ENCODE measurements at regions not wholly inside any gene's neighbourhood (a gene's known extent, or its start where the extent isn't known, plus 50 kb on each side); places are given as distances from the start of the nearest gene placed in this dataset.
A peak's percentile ranks its signal among the peaks of the same experiment; 100 is the strongest.

GRCh38 chr17:77356109-77356689 is 215.4 kb downstream of the SEC14L1 start:
- no peak overlapping the region; the same call in 1 of the 2 replicates for H3K27ac ChIP-seq (ENCODE audit: low read depth, low read length)
- H2BK120ac ChIP-seq (replicated peaks; ENCODE audit: low read depth, low read length) = no peak overlapping the region
- H3K79me1 ChIP-seq (ENCODE audit: low read depth, low read length) = peaks cover 7% of the 10 kb centered on the region
- 0 out of 4 replicates have a peak, but pooled peaks cover 0 to 3% of the 10 kb centered on the region in 2 experiments for H3K79me2 ChIP-seq (ENCODE audit: control insufficient read depth in 1 of 2, insufficient read depth in 2 of 2, low read length in 2 of 2)
- no peak overlapping the region for H4K5ac ChIP-seq (ENCODE audit: insufficient read length, low read depth, low read length)
- H3K14ac ChIP-seq (ENCODE audit: insufficient read length) = no peak overlapping the region
- no peak overlapping the region for H2BK15ac ChIP-seq (ENCODE audit: low read length)
- H4K20me1 ChIP-seq (replicated peaks in 1 of 2; ENCODE audit: control insufficient read depth in 1 of 2, insufficient read depth in 2 of 2, low read length in 2 of 2) = peaks cover 0 to 4% of the 10 kb centered on the region in 2 experiments
- no peak overlapping the region for H3K18ac ChIP-seq (ENCODE audit: extremely low read depth, low read length)
- H2BK5ac ChIP-seq (ENCODE audit: low read depth, low read length) = no peak overlapping the region
- no peaks in the 10 kb centered on the region for H3K23me2 ChIP-seq (ENCODE audit: low read depth, low read length)
- no peak overlapping the region for H2BK12ac ChIP-seq (ENCODE audit: low read depth, low read length)
- H3K56ac ChIP-seq (replicated peaks; ENCODE audit: insufficient read length, low read depth, low read length) = no peak overlapping the region
- H3K4me2 ChIP-seq (ENCODE audit: insufficient read depth in 1 of 2, low read depth in 2 of 2, low read length in 2 of 2) = no peak overlapping the region
- H3K27me3 ChIP-seq (replicated peaks in 1 of 4; ENCODE audit: control insufficient read depth in 3 of 4, extremely low read depth in 1 of 4, insufficient read depth in 3 of 4, low read length in 3 of 4) = no peaks in the 10 kb centered on the region
- DNase-seq (ENCODE audit: low read depth in 1 of 2, low spot score in 2 of 2) (no peak), FAIRE-seq (no peak)
- H3K4me3 ChIP-seq (ENCODE audit: extremely low read depth in 1 of 4, insufficient read depth in 2 of 4, low read depth in 3 of 4, low read length in 4 of 4) = no peak overlapping the region
- POLR2A ChIA-PET (ENCODE audit: partially characterized antibody) = interaction anchor here (0.8 to 1.0 kb wide), 2 partner anchors 25 to 32 kb away, joined by 3 read pairs; no protein-coding TSS in a partner anchor
- no peak overlapping the region for H3K9ac ChIP-seq (replicated peaks in 1 of 4; ENCODE audit: extremely low read depth in 1 of 4, low read depth in 3 of 4, low read length in 3 of 4)
- 93% methylated on average over 9 of the region's 15 CpGs; no CpG with 5 or more reads in 1 of the 2 experiments for WGBS, 2 experiments (ENCODE audit: extremely low coverage in 1 of 2, insufficient coverage in 1 of 2, insufficient read length in 1 of 2, insufficient replicate concordance in 2 of 2, low coverage in 1 of 2, low lambda C conversion rate in 2 of 2, missing lambda C conversion rate in 1 of 2)
- no peak overlapping the region for H3K23ac ChIP-seq (ENCODE audit: insufficient read length)
- H3K4me1 ChIP-seq (replicated peaks in 1 of 4; ENCODE audit: control insufficient read depth in 3 of 4, insufficient read depth in 4 of 4, low read length in 3 of 4) = peaks cover 0 to 8% (median 2%) of the 10 kb centered on the region in 4 experiments; a peak in 5 of 7 replicates
- peak overlapping the region; percentile 7 for H3K4ac ChIP-seq (replicated peaks; ENCODE audit: insufficient read length, low read depth, low read length)
- CTCF ChIA-PET (ENCODE audit: partially characterized antibody) = interaction anchor here (0.6 to 2.9 kb wide), 4 partner anchors 10 to 506 kb away, joined by 3 to 12 read pairs (median 8); no protein-coding TSS in a partner anchor
- no peaks in the 10 kb centered on the region for H3K36me3 ChIP-seq (ENCODE audit: control insufficient read depth in 2 of 4, insufficient read depth in 4 of 4, low read length in 3 of 4)
- no peak overlapping the region for H4K91ac ChIP-seq (replicated peaks; ENCODE audit: insufficient read length, low read length)
- peaks cover 4 to 10% of the 10 kb centered on the region in 2 experiments; a peak in 2 of 4 replicates for H3K9me3 ChIP-seq (ENCODE audit: insufficient read depth in 2 of 2, low read depth in 1 of 2, low read length in 1 of 2)
- no peak overlapping the region for H2BK20ac ChIP-seq (ENCODE audit: low read length)
- no peak overlapping the region for H2AK5ac ChIP-seq (ENCODE audit: low read depth, low read length)
- H2AFZ ChIP-seq (ENCODE audit: low read length) = no peak overlapping the region
- no peak overlapping the region for H4K8ac ChIP-seq (ENCODE audit: extremely low read depth, insufficient read depth, low read length)
- TF ChIP-seq CHD2 (IDR thresholded peaks at IDR 0.05; ENCODE audit: low read length) (no peak), BRCA1 (IDR thresholded peaks at IDR 0.05; ENCODE audit: low read depth, low read length) (no peak), NRF1 (IDR thresholded peaks at IDR 0.05; ENCODE audit: low read depth, low read length) (no peak), TAF7 (optimal IDR thresholded peaks at IDR 0.05; ENCODE audit: borderline replicate concordance, low read depth, low read length) (no peak), RNF2 (IDR thresholded peaks at IDR 0.05; ENCODE audit: borderline replicate concordance, low read depth, low read length, missing control alignments, poor library complexity, severe bottlenecking) (no peak), POLR2AphosphoS5 (IDR thresholded peaks at IDR 0.05; ENCODE audit: low read depth, low read length) (no peak), SP1 (IDR thresholded peaks at IDR 0.05; ENCODE audit: low read depth, low read length) (no peak), EZH2 (IDR thresholded peaks at IDR 0.05; ENCODE audit: low read depth, low read length, severe bottlenecking) (no peak), BACH1 (IDR thresholded peaks at IDR 0.05; ENCODE audit: low read length) (no peak), POLR2A (IDR thresholded peaks at IDR 0.05; ENCODE audit: control extremely low read depth in 1 of 2, low read depth in 2 of 2, low read length in 2 of 2) (no peak), GTF2F1 (IDR thresholded peaks at IDR 0.05; ENCODE audit: borderline replicate concordance, low read depth, low read length) (no peak), TAF1 (IDR thresholded peaks at IDR 0.05; ENCODE audit: low read depth, low read length) (no peak), SP4 (IDR thresholded peaks at IDR 0.05; ENCODE audit: low read length) (no peak), CHD1 (IDR thresholded peaks at IDR 0.05; ENCODE audit: low read depth, low read length) (no peak), MAFK (IDR thresholded peaks at IDR 0.05; ENCODE audit: low read depth, low read length) (no peak)
